Neuronal stem cell (in vitro differentiated cells): ENCODE measurements at regions not wholly inside any gene's neighbourhood (a gene's known extent, or its start where the extent isn't known, plus 50 kb on each side); places are given as distances from the start of the nearest gene placed in this dataset.
A peak's percentile ranks its signal among the peaks of the same experiment; 100 is the strongest.

Experiments used
- DNase-seq: peaks from one replicate; pipeline ENCODE4 v3.0.0-alpha.2; 2013; ENCODE audit warnings: low spot score
- H2AFZ ChIP-seq: one replicate; pipeline ENCODE4 v1.6.1; 2013; ENCODE audit warnings: mild to moderate bottlenecking, low read length, inconsistent platforms
- H2AK5ac ChIP-seq: 2 replicates; pipeline ENCODE4 v1.6.1; 2013; ENCODE audit warnings: low read depth, mild to moderate bottlenecking, inconsistent platforms, low read length, moderate library complexity, mixed read lengths
- H2BK120ac ChIP-seq: 2 replicates; pipeline ENCODE4 v1.6.1; 2013; ENCODE audit warnings: low read depth, mild to moderate bottlenecking, inconsistent platforms, low read length, moderate library complexity, mixed read lengths
- H2BK12ac ChIP-seq: one replicate; pipeline ENCODE4 v1.6.1; 2013; ENCODE audit warnings: low read length, inconsistent platforms
- H2BK15ac ChIP-seq: 2 replicates; pipeline ENCODE4 v1.6.1; 2013; ENCODE audit warnings: mild to moderate bottlenecking, low read length, inconsistent platforms, mixed read lengths
- H2BK5ac ChIP-seq: one replicate; pipeline ENCODE4 v1.6.1; 2013; ENCODE audit warnings: inconsistent platforms, mild to moderate bottlenecking, low read length, moderate library complexity
- H3K14ac ChIP-seq: one replicate; pipeline ENCODE4 v1.6.1; 2013; ENCODE audit warnings: low read length, inconsistent platforms
- H3K18ac ChIP-seq: 2 replicates; pipeline ENCODE4 v1.6.1; 2013; ENCODE audit warnings: low read length, inconsistent platforms
- H3K23ac ChIP-seq: 2 replicates; pipeline ENCODE4 v1.6.1; 2013; ENCODE audit warnings: low read depth, mild to moderate bottlenecking, mixed read lengths, low read length, inconsistent platforms; ENCODE audit not compliant: poor library complexity
- H3K27ac ChIP-seq: replicated peaks from 3 replicates; pipeline ENCODE4 v1.5.1; 2013; ENCODE audit warnings: low read length, inconsistent platforms
- H3K27me3 ChIP-seq, 3 experiments: 2 replicates each; pipeline ENCODE4 v1.6.1; 2013; ENCODE audit warnings: low read length in 3 of 3, mild to moderate bottlenecking in 2 of 3, inconsistent platforms in 1 of 3, low read depth in 1 of 3, mixed read lengths in 1 of 3, moderate library complexity in 1 of 3; ENCODE audit not compliant: control insufficient read depth in 3 of 3, insufficient read depth in 3 of 3
- H3K36me3 ChIP-seq, 2 donors: replicated peaks in 1 of 2; 2 replicates each; pipeline ENCODE4 v1.6.1; 2013; ENCODE audit warnings: low read length in 2 of 2; ENCODE audit not compliant: control insufficient read depth in 2 of 2, insufficient read depth in 2 of 2
- H3K4ac ChIP-seq: 2 replicates; pipeline ENCODE4 v1.6.1; 2013; ENCODE audit warnings: inconsistent platforms, mild to moderate bottlenecking, low read length, moderate library complexity
- H3K4me1 ChIP-seq, 2 donors: 1 replicate in 1 of 2; 2 replicates in 1 of 2; pipeline ENCODE4 v1.6.1; 2013; ENCODE audit warnings: low read length in 2 of 2, low read depth in 1 of 2; ENCODE audit not compliant: control insufficient read depth in 2 of 2, insufficient read depth in 1 of 2
- H3K4me2 ChIP-seq: one replicate; pipeline ENCODE4 v1.6.1; 2013; ENCODE audit warnings: mild to moderate bottlenecking, low read length, inconsistent platforms; ENCODE audit not compliant: insufficient read depth, poor library complexity, severe bottlenecking
- H3K4me3 ChIP-seq, 2 donors: 2 replicates each; pipeline ENCODE4 v1.5.1; 2013; ENCODE audit warnings: low read length in 2 of 2, mild to moderate bottlenecking in 2 of 2, inconsistent platforms in 1 of 2, moderate library complexity in 1 of 2
- H3K79me1 ChIP-seq: one replicate; pipeline ENCODE4 v1.6.1; 2013; ENCODE audit warnings: low read depth, mild to moderate bottlenecking, inconsistent platforms, low read length, moderate library complexity
- H3K9ac ChIP-seq: one replicate; pipeline ENCODE4 v1.6.1; 2013; ENCODE audit warnings: mild to moderate bottlenecking, low read depth, low read length, inconsistent platforms; ENCODE audit not compliant: poor library complexity
- H3K9me3 ChIP-seq, 2 donors: replicated peaks in 1 of 2; 2 replicates each; pipeline versions ENCODE3 to v1.6.1; 2013; ENCODE audit warnings: low read length in 2 of 2, mild to moderate bottlenecking in 2 of 2, inconsistent platforms in 1 of 2, low read depth in 1 of 2, mixed read lengths in 1 of 2, moderate library complexity in 1 of 2; ENCODE audit not compliant: control insufficient read depth in 2 of 2, insufficient read depth in 1 of 2
- H4K8ac ChIP-seq: one replicate; pipeline ENCODE4 v1.6.1; 2013; ENCODE audit warnings: low read depth, mild to moderate bottlenecking, inconsistent platforms, low read length, moderate library complexity
- H4K91ac ChIP-seq: one replicate; pipeline ENCODE4 v1.6.1; 2013; ENCODE audit warnings: low read length, low read depth, mild to moderate bottlenecking, inconsistent platforms; ENCODE audit not compliant: poor library complexity
- WGBS, 2 donors: extraction: QIAGEN DNeasy Blood & Tissue Kit; methylation state at CpG; one replicate each; pipeline ENCODE4 v1.1.7; 2013; ENCODE audit warnings: missing lambda C conversion rate in 2 of 2, mixed read lengths in 1 of 2; ENCODE audit not compliant: insufficient read length in 2 of 2, insufficient replicate concordance in 1 of 2; ENCODE audit errors: extremely low coverage in 2 of 2; 5-methylcytosine and 5-hydroxymethylcytosine counted together

- Histone ChIP-seq H4K91ac (no peak overlapping the region), H3K36me3 (no peaks in the 10 kb centered on the region), H3K4me1 (no peaks in the 10 kb centered on the region), H3K79me1 (no peaks in the 10 kb centered on the region), H2BK15ac (no peak overlapping the region), H3K4me2 (no peak overlapping the region), H3K4me3 (no peak overlapping the region), H4K8ac (no peak overlapping the region), H2BK12ac (no peak overlapping the region), H3K27ac (no peak overlapping the region), H3K23ac (peak overlapping the region; percentile 20), H2BK5ac (no peak overlapping the region), H2AFZ (no peak overlapping the region), H3K14ac (no peak overlapping the region), H3K9me3 (no peaks in the 10 kb centered on the region), H3K4ac (no peak overlapping the region), H2AK5ac (peak overlapping the region; percentile 33), H2BK120ac (no peak overlapping the region), H3K18ac (peak overlapping the region; percentile 79), H3K9ac (peak overlapping the region; percentile 50), H3K27me3 (peaks cover 0 to 2% (median 0%) of the 10 kb centered on the region in 3 experiments)
- WGBS, 2 donors, result no CpG with 5 or more reads among the region's 7 CpGs
- no peak for DNase-seq
These were observed 225.8 kb downstream of the PTPRU start for GRCh38 chr1:29462096-29462495.

GRCh38 chr1:29461115-29461739 is 224.9 kb downstream of the PTPRU start:
- no peaks in the 10 kb centered on the region for H3K79me1 ChIP-seq
- H3K9me3 ChIP-seq, result no peaks in the 10 kb centered on the region
- peak overlapping the region; percentile 52 for H3K23ac ChIP-seq
- no CpG with 5 or more reads among the region's 7 CpGs for WGBS, 2 donors
- H3K27me3 ChIP-seq, result peaks cover 0 to 2% (median 0%) of the 10 kb centered on the region in 3 experiments
- H3K4ac ChIP-seq, result no peak overlapping the region
- no peaks in the 10 kb centered on the region for H3K36me3 ChIP-seq
- peak overlapping the region; percentile 59 for H3K18ac ChIP-seq
- no peak overlapping the region for H2AFZ ChIP-seq
- no peak overlapping the region for H4K8ac ChIP-seq
- H3K14ac ChIP-seq, result no peak overlapping the region
- H2BK15ac ChIP-seq, result no peak overlapping the region
- no peak overlapping the region for H4K91ac ChIP-seq
- no peak overlapping the region for H2BK120ac ChIP-seq
- H2AK5ac ChIP-seq, result no peak overlapping the region
- no peak for DNase-seq
- H2BK12ac ChIP-seq, result no peak overlapping the region
- no peaks in the 10 kb centered on the region for H3K4me1 ChIP-seq
- H3K4me3 ChIP-seq, result no peak overlapping the region
- H2BK5ac ChIP-seq, result no peak overlapping the region
- H3K27ac ChIP-seq, result no peak overlapping the region
- H3K4me2 ChIP-seq, result no peak overlapping the region
- no peak overlapping the region for H3K9ac ChIP-seq

- H2BK15ac ChIP-seq, result no peak overlapping the region
- no peak overlapping the region for H2AK5ac ChIP-seq
- H3K18ac ChIP-seq, result peak overlapping the region; percentile 59
- H3K9me3 ChIP-seq, result no peaks in the 10 kb centered on the region
- no peak overlapping the region for H4K8ac ChIP-seq
- no peak overlapping the region for H2BK5ac ChIP-seq
- H3K4me1 ChIP-seq, result no peaks in the 10 kb centered on the region
- H3K27ac ChIP-seq, result no peak overlapping the region
- no peaks in the 10 kb centered on the region for H3K36me3 ChIP-seq
- no peaks in the 10 kb centered on the region for H3K79me1 ChIP-seq
- peaks cover 0 to 2% (median 0%) of the 10 kb centered on the region in 3 experiments for H3K27me3 ChIP-seq
- no peak for DNase-seq
- no peak overlapping the region for H3K14ac ChIP-seq
- peak overlapping the region; percentile 52 for H3K23ac ChIP-seq
- no peak overlapping the region for H2BK120ac ChIP-seq
- H3K4ac ChIP-seq, result no peak overlapping the region
- H4K91ac ChIP-seq, result no peak overlapping the region
- H3K9ac ChIP-seq, result no peak overlapping the region
- H2AFZ ChIP-seq, result no peak overlapping the region
- no peak overlapping the region for H3K4me2 ChIP-seq
- H3K4me3 ChIP-seq, result no peak overlapping the region
- no peak overlapping the region for H2BK12ac ChIP-seq
These were observed 224.4 kb downstream of the PTPRU start for GRCh38 chr1:29460694-29461093.

GRCh38 chr1:29460041-29460610 is 223.8 kb downstream of the PTPRU start:
- no peak overlapping the region for H3K27ac ChIP-seq
- H2BK12ac ChIP-seq, result peak overlapping the region; percentile 82
- H2BK5ac ChIP-seq, result no peak overlapping the region
- no peak overlapping the region for H4K91ac ChIP-seq
- H2BK15ac ChIP-seq, result peak overlapping the region; percentile 25
- DNase-seq, result no peak
- no peaks in the 10 kb centered on the region for H3K9me3 ChIP-seq
- H3K4me1 ChIP-seq, result no peaks in the 10 kb centered on the region
- H2AK5ac ChIP-seq, result peak overlapping the region; percentile 29
- H3K4ac ChIP-seq, result no peak overlapping the region
- H3K27me3 ChIP-seq, result peaks cover 0 to 2% (median 0%) of the 10 kb centered on the region in 3 experiments
- H2AFZ ChIP-seq, result no peak overlapping the region
- no peak overlapping the region for H3K14ac ChIP-seq
- H3K23ac ChIP-seq, result peak overlapping the region; percentile 47
- H3K4me2 ChIP-seq, result no peak overlapping the region
- no peak overlapping the region for H3K4me3 ChIP-seq
- WGBS, 2 donors, result no CpG with 5 or more reads among the region's 4 CpGs
- H2BK120ac ChIP-seq, result no peak overlapping the region
- no peak overlapping the region for H4K8ac ChIP-seq
- no peak overlapping the region for H3K9ac ChIP-seq
- no peaks in the 10 kb centered on the region for H3K36me3 ChIP-seq
- peak overlapping the region; percentile 81 for H3K18ac ChIP-seq
- no peaks in the 10 kb centered on the region for H3K79me1 ChIP-seq
